Activated CD8-positive, alpha-beta T cell treated with anti-CD3 and anti-CD28 coated beads for 36 hours (primary cell): ENCODE measurements at regions not wholly inside any gene's neighbourhood (a gene's known extent, or its start where the extent isn't known, plus 50 kb on each side); places are given as distances from the start of the nearest gene placed in this dataset.
A peak's percentile ranks its signal among the peaks of the same experiment; 100 is the strongest.
"Not testable (repeated sequence)": the region's sequence is repeated elsewhere in the genome, so short reads cannot be mapped to it uniquely, and the experiment has no call there.

Source experiments
- ATAC-seq: fragments of 200-7000 bp; cut with Tn5 transposase; one replicate; pipeline ENCODE4 v1.10.0; 2021; ENCODE audit warnings: mild to moderate bottlenecking, moderate library complexity
- CTCF ChIA-PET: fragments of 350-600 bp; sonication (Branson Sonifier 250); formaldehyde crosslinking; loops from one replicate; lab custom pipeline; 2021; ENCODE audit warnings: antibody characterized with exemption; lab: Charles Lee
- POLR2A ChIA-PET: fragments of 350-600 bp; sonication (Branson Sonifier 250); formaldehyde crosslinking; loops from one replicate; lab custom pipeline; 2021; ENCODE audit warnings: antibody characterized with exemption; lab: Charles Lee
- DNase-seq: peaks from one replicate; pipeline ENCODE4 v3.0.0-alpha.2; 2020
- H3K27ac Mint-ChIP-seq: one replicate; pipeline ENCODE4 v1.8.0; 2021; ENCODE audit warnings: mild to moderate bottlenecking, mixed read lengths
- H3K27me3 Mint-ChIP-seq: one replicate; pipeline ENCODE4 v1.8.0; 2021; ENCODE audit warnings: mixed read lengths
- H3K36me3 Mint-ChIP-seq: one replicate; pipeline ENCODE4 v1.8.0; 2021; ENCODE audit warnings: low read depth, mixed read lengths
- H3K4me1 Mint-ChIP-seq: one replicate; pipeline ENCODE4 v1.8.0; 2021; ENCODE audit warnings: low read depth, mixed read lengths
- H3K4me3 Mint-ChIP-seq: one replicate; pipeline ENCODE4 v1.8.0; 2021; ENCODE audit warnings: mild to moderate bottlenecking, moderate library complexity, mixed read lengths
- H3K9me3 Mint-ChIP-seq: one replicate; pipeline ENCODE4 v1.8.0; 2021; ENCODE audit warnings: mixed read lengths
- CTCF ChIP-seq: fragments of 200-600 bp; IDR thresholded peaks from one replicate; pipeline ENCODE4 v1.8.0; 2022; ENCODE audit warnings: antibody characterized with exemption, mild to moderate bottlenecking
- intact Hi-C: fragments of 100-400 bp; cut with micrococcal nuclease; formaldehyde crosslinking; loops from one replicate; pipeline ENCODE4 v1.10.0; 2022

GRCh38 chr4:14157262-14157661 lies 529.7 kb upstream of the BOD1L1 start:
- CTCF ChIA-PET: no interaction called here
- H3K36me3 Mint-ChIP-seq: no peaks in the 10 kb centered on the region
- no peaks in the 10 kb centered on the region for H3K9me3 Mint-ChIP-seq
- H3K4me1 Mint-ChIP-seq: no peaks in the 10 kb centered on the region
- H3K4me3 Mint-ChIP-seq: no peak overlapping the region
- ATAC-seq: no peak
- H3K27me3 Mint-ChIP-seq: peaks cover 4% of the 10 kb centered on the region
- no peak for TF ChIP-seq CTCF
- POLR2A ChIA-PET: no interaction called here
- H3K27ac Mint-ChIP-seq: no peak overlapping the region
- intact Hi-C loops: no loop called here
- no peak for DNase-seq

- no peaks in the 10 kb centered on the region for H3K36me3 Mint-ChIP-seq
- TF ChIP-seq CTCF: no peak
- no peak overlapping the region for H3K4me3 Mint-ChIP-seq
- CTCF ChIA-PET: no interaction called here
- ATAC-seq: no peak
- no peaks in the 10 kb centered on the region for H3K4me1 Mint-ChIP-seq
- intact Hi-C loops: no loop called here
- DNase-seq: no peak
- H3K27me3 Mint-ChIP-seq: no peaks in the 10 kb centered on the region
- H3K27ac Mint-ChIP-seq: no peak overlapping the region
- no peaks in the 10 kb centered on the region for H3K9me3 Mint-ChIP-seq
- POLR2A ChIA-PET: no interaction called here
Measured at GRCh38 chr4:14165222-14165920, 537.8 kb upstream of the BOD1L1 start.

- no peak for TF ChIP-seq CTCF
- no peak overlapping the region for H3K4me3 Mint-ChIP-seq
- H3K4me1 Mint-ChIP-seq: no peaks in the 10 kb centered on the region
- ChIA-PET CTCF (no interaction called here), POLR2A (no interaction called here)
- ATAC-seq (no peak), DNase-seq (no peak)
- H3K27ac Mint-ChIP-seq: no peak overlapping the region
- H3K9me3 Mint-ChIP-seq: no peaks in the 10 kb centered on the region
- H3K27me3 Mint-ChIP-seq: no peaks in the 10 kb centered on the region
- H3K36me3 Mint-ChIP-seq: no peaks in the 10 kb centered on the region
- intact Hi-C loops: no loop called here
Measured at GRCh38 chr4:14167876-14168510, 540.5 kb upstream of the BOD1L1 start.

GRCh38 chr4:14168919-14169318 lies 541.4 kb upstream of the BOD1L1 start:
- no peaks in the 10 kb centered on the region for H3K36me3 Mint-ChIP-seq
- POLR2A ChIA-PET: no interaction called here
- ATAC-seq (no peak), DNase-seq (peak; percentile 20)
- H3K4me1 Mint-ChIP-seq: no peaks in the 10 kb centered on the region
- intact Hi-C loops: no loop called here
- CTCF ChIA-PET: no interaction called here
- H3K4me3 Mint-ChIP-seq: no peak overlapping the region
- no peaks in the 10 kb centered on the region for H3K27me3 Mint-ChIP-seq
- no peaks in the 10 kb centered on the region for H3K9me3 Mint-ChIP-seq
- H3K27ac Mint-ChIP-seq: no peak overlapping the region
- TF ChIP-seq CTCF: no peak

DNA sequence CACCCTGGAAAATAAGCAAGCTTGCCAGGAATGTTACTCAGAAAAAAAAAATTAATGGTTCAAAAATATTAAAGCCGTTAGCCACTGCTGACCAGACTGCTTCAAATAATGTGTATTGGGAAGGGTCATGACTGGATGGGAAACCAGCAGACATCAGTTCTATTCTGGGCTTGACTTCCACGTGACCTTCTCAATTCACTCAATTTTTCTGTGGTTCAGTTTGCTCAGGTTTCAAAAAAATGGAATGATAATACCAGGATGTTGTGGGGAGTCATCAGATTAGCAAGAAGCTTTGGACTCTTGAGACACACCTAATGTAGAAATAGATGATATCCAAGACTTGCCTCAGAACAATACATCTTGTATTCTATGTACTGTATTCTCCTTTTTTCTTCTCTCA lies 541.9 kb upstream of the BOD1L1 start:
- intact Hi-C loops: no loop called here
- Mint-ChIP-seq H3K4me3 (no peak overlapping the region), H3K27ac (no peak overlapping the region), H3K9me3 (no peaks in the 10 kb centered on the region), H3K36me3 (no peaks in the 10 kb centered on the region), H3K4me1 (no peaks in the 10 kb centered on the region), H3K27me3 (no peaks in the 10 kb centered on the region)
- no peak for ATAC-seq
- DNase-seq: no peak
- ChIA-PET POLR2A (no interaction called here), CTCF (no interaction called here)
- no peak for TF ChIP-seq CTCF

- intact Hi-C loops, H3K4me1 Mint-ChIP-seq, CTCF ChIA-PET, ATAC-seq, DNase-seq, H3K4me3 Mint-ChIP-seq, H3K9me3 Mint-ChIP-seq, POLR2A ChIA-PET, H3K27ac Mint-ChIP-seq, H3K27me3 Mint-ChIP-seq, H3K36me3 Mint-ChIP-seq: not testable (repeated sequence)
Measured at GRCh38 chr4:14169940-14170339, 542.4 kb upstream of the BOD1L1 start.
